Astrocyte of the hippocampus (primary cell): ENCODE measurements at regions not wholly inside any gene's neighbourhood (a gene's known extent, or its start where the extent isn't known, plus 50 kb on each side); places are given as distances from the start of the nearest gene placed in this dataset.
"Not testable (repeated sequence)": the region's sequence is repeated elsewhere in the genome, so short reads cannot be mapped to it uniquely, and the experiment has no call there.

Experiments
- DNase-seq: peaks from one replicate; pipeline ENCODE4 v3.0.0; 2011; ENCODE audit warnings: low read depth, low spot score

GRCh38 chr14:71629765-71630492, 302.3 kb upstream of the RGS6 start:
- no peak for DNase-seq

DNA sequence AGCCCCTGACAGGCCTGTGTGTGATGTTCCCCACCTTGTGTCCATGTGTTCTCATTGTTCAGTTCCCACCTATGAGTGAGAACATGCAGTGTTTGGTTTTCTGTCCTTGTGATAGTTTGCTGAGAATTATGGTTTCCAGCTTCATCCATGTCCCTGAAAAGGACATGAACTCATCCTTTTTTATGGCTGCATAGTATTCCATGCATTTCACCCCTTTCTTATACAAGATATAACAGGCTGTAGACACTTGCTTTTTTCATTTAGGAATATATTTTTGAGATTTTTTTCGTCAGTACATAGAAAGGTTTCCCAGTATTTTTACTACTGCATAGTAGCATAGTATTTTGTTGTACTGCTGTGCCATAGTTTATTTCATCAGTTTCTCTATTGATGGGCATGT, 301.2 kb upstream of the RGS6 start:
- DNase-seq = not testable (repeated sequence)

DNA sequence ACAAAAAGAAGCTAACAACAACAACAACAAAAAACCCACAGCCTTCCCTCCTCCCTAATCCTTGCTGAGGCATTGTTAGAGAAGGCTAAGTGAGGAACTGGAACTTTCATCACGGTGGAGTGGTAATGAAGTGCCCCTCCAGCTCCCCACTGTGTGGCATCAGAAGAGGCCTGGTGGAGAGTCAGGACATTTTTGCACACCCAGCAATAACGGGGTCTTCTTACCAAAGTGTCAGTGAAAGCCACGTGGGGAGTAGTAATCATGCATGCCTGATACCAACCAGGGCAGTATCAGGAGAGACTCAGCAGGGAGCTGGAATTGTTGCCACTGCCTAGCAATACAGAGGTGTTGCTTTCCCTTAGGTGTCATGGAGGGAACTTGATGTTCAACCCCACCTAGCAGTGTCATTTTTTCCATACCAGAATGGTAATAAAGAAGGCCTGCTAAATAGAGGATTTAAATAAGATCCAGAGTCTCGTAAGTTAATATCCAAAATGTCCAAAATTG, 299.7 kb upstream of the RGS6 start:
- DNase-seq = no peak

- no peak for DNase-seq
Observed at GRCh38 chr14:71636076-71636475, 296.2 kb upstream of the RGS6 start.

GRCh38 chr14:71636820-71637471, 295.3 kb upstream of the RGS6 start:
- DNase-seq = no peak

- no peak for DNase-seq
Observed at GRCh38 chr14:71638523-71639196, 293.6 kb upstream of the RGS6 start.

- DNase-seq = no peak
Observed at GRCh38 chr14:71642715-71643114, 289.5 kb upstream of the RGS6 start.

GRCh38 chr14:71645656-71646055, 286.6 kb upstream of the RGS6 start:
- DNase-seq = no peak

DNA sequence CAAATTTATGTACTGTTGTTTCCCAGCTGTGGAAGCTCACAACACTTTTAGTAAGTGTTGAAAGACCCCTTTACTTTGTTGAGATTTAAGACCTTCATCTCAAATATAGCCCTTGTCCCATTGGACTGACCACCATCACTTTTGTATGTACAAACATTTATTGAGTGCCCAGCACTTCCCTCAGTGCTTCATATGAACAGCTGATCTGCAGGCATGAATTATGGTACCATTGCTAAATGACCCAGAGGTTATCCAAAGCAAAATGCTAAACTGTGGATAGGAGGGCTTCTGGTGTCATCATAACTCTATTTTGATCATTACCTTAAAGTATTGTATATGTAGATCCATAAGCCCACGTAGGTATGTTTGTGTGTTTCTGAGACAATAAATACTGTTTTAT, 285.7 kb upstream of the RGS6 start:
- no peak for DNase-seq

DNA sequence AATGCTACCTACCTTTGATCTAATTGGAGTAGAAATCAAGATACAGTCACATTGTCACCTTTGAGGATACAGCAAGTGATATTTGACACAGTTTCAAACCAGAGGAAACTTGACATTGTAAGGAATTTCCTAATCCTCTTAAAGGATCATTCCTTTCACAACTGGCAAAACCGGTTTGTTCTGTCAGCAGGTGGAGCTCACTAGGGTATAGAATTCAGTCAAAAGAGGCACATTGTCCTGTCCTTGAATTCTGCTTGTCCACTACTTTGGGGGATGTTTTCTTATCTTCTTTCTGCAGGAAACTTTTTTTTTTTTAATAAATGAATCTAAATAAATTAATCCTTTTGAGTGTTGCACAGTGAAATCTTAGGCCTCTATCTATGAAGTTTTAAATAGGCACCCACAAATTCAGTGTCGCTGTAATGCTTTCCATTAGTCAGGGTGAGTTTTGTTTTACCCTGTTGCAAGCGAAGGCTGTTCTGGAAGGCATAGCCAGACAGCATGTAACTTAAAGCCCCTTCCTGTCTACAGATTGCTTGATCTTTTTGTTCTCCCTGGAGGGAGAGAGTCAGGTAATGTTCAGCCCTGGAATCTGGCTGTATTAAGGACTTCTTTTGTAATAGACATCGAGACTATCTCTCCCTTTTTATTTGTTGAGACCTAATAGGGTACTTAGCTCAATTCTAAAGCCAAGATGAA, 285.0 kb upstream of the RGS6 start:
- no peak for DNase-seq

DNA sequence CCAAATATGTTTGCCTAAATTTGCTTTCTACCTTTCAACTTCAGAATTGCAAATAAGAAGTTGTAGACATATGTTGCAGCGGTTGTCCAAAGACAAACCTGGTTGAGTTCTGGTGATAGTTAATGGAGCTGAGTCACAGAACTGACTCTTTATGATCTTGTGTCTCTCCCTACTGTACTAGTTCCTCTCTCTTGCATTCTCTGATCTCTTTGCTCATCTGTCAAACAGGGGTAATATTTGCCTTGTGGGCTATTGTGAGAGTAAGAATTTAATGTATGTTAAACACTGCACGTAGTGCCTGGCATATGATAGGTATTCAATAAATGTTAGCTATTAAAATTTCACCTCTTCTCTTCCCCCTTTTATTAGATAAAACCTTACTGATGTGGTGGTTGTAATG, 283.5 kb upstream of the RGS6 start:
- no peak for DNase-seq

GRCh38 chr14:71650187-71650755, 282.0 kb upstream of the RGS6 start:
- no peak for DNase-seq

- peak; percentile 80 for DNase-seq
Observed at GRCh38 chr14:71651228-71651627, 281.0 kb upstream of the RGS6 start.

- DNase-seq = no peak
Observed at GRCh38 chr14:71652368-71652767, 279.9 kb upstream of the RGS6 start.

- DNase-seq = no peak
Observed at GRCh38 chr14:71654810-71655209, 277.4 kb upstream of the RGS6 start.

GRCh38 chr14:71658261-71658860, 273.9 kb upstream of the RGS6 start:
- DNase-seq = no peak

- DNase-seq = no peak
Observed at GRCh38 chr14:71659159-71659558, 273.1 kb upstream of the RGS6 start.

GRCh38 chr14:71661441-71661840, 270.8 kb upstream of the RGS6 start:
- DNase-seq = no peak

GRCh38 chr14:71662291-71662790, 269.9 kb upstream of the RGS6 start:
- DNase-seq = no peak

- DNase-seq = peak; percentile 71
Observed at GRCh38 chr14:71665157-71665556, 267.1 kb upstream of the RGS6 start.

DNA sequence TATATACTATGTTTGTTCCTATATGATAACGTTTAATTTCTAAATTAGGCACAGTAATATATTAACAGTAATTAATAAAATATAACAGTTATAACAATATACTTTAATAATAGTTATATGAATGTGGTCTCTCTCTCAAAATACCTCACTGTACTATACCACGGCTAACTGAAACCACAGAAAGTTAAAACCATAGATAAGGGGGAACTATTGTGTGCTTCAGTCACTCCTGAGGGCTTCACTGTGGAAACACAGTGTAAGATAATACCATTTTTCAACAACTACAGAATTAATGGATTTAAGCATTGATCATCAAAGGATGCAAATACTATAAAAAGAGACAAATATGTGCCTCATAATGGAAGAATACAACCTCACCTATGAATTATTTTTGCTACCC, 266.4 kb upstream of the RGS6 start:
- no peak for DNase-seq
